ENCODE measurements at regions not wholly inside any gene's neighbourhood (a gene's known extent, or its start where the extent isn't known, plus 50 kb on each side); places are given as distances from the start of the nearest gene placed in this dataset.

- H3K27ac ChIP-seq, result no peak overlapping the region
- DNase-seq (ENCODE audit: low read depth, low spot score), result no peak
Measured at GRCh38 chr3:176513604-176514003, 683.7 kb downstream of the TBL1XR1 start.

GRCh38 chr3:176512037-176512436 is 685.2 kb downstream of the TBL1XR1 start:
- DNase-seq (ENCODE audit: low read depth, low spot score), result no peak
- no peak overlapping the region for H3K27ac ChIP-seq

DNA sequence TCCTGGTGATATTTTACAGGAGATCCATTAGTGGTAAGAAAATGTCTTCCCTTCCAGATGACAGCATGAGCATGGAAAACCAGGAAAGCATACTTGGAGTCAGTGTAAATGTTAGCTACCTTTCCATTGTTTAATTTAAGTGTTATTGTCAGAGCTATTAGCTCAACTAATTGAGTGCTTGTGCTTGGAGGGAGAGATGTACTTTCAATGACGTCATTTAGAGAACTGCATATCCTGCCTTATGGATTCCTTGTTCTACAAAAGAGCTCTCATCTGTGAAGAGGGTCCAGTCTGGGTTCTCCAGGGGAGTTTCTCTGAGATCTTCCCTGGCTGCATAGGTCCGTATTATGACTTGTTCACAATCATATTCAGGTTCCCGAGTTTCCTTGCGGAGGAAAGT is 687.2 kb downstream of the TBL1XR1 start:
- no peak for DNase-seq (ENCODE audit: low read depth, low spot score)
- no peak overlapping the region for H3K27ac ChIP-seq

DNA sequence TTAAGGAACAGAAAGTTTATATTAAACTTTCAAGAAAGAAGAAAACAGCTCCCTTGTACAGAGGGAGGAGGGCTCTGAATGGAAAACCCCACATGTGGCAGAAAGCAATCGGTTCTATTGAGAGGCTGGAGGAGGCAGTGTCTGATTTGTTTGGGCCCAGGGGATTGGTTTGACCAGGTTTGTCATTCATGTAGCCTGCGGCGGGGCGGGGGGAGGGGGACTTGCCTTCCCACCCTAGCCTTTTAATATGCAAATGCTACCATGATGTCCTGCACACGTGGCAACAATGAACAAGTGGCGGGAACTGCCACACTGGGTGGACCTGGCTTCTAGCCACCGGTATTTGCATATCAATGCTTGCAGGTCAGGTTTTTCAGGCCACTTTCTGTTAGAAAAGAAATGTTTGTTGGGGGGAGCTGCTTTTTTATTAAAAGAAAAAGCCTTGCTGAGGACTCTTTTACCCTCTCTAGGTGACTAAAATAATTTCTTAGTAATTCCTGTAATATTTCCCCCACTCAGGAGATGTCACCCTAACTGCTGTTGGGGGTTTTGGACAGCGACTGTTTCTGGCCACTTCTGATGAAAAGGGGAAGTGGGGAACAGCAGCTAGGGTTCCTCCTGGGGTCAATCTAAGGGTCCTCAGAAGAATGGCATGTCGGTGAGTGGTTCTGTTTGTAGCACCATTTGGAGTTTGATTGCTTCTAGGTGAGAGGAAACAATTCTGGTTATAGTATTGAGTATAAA is 691.2 kb downstream of the TBL1XR1 start:
- DNase-seq (ENCODE audit: low read depth, low spot score), result no peak

GRCh38 chr3:176491084-176491483 is 706.2 kb downstream of the TBL1XR1 start:
- H3K27ac ChIP-seq, result no peak overlapping the region
- no peak for DNase-seq (ENCODE audit: low read depth, low spot score)

More for the DNA sequence above, 691.2 kb downstream of the TBL1XR1 start:
- no peak overlapping the region for H3K27ac ChIP-seq

DNA sequence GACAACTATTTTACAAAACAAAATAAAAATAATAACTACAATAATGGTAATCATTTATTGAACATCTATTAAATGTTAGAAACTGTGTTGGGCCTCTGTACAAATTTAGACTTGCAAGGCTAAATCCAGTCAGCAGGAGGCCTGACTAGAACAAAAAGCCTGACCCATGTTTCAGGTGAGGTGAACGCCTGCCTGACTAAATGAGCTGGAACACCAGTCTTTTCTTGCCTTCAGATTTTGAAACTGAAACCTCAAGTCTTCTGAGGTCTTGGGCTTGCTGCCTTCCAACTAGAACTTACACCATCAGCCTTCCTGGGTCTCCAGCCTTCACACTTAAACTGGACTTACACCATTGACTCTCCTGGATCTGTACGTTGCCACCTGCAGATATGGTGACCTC is 706.9 kb downstream of the TBL1XR1 start:
- no peak for DNase-seq (ENCODE audit: low read depth, low spot score)
- H3K27ac ChIP-seq, result no peak overlapping the region

- H3K27ac ChIP-seq, result no peak overlapping the region
- no peak for DNase-seq (ENCODE audit: low read depth, low spot score)
Measured at GRCh38 chr3:176479248-176479647, 718.0 kb downstream of the TBL1XR1 start.

- no peak for DNase-seq (ENCODE audit: low read depth, low spot score)
- no peak overlapping the region for H3K27ac ChIP-seq
Measured at GRCh38 chr3:176469694-176470205, 727.5 kb downstream of the TBL1XR1 start.

GRCh38 chr3:176463610-176464009 is 733.7 kb downstream of the TBL1XR1 start:
- no peak for DNase-seq (ENCODE audit: low read depth, low spot score)
- H3K27ac ChIP-seq, result no peak overlapping the region

DNA sequence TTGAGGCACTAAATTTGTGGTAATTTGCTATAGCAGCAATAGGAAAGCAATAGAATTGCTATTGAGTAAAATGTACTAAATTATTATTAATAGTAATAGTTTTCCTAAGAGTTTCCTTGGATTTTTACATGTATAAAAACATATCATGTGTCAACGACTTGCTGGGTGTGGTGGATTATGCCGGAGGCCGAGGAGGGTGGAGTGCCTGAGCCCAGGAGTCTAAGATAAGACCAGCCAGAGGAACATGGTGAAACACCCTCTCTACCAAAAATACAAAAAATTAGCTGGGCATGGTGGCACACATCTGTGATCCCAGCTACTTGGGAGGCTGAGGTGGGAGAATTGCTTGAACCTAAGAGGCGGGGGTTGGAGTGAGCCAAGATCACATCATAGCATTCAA is 749.9 kb downstream of the TBL1XR1 start:
- no peak overlapping the region for H3K27ac ChIP-seq
- DNase-seq (ENCODE audit: low read depth, low spot score), result no peak

- no peak overlapping the region for H3K27ac ChIP-seq
- DNase-seq (ENCODE audit: low read depth, low spot score), result no peak
Measured at GRCh38 chr3:176442326-176442725, 755.0 kb downstream of the TBL1XR1 start.

- H3K27ac ChIP-seq, result no peak overlapping the region
- DNase-seq (ENCODE audit: low read depth, low spot score), result no peak
Measured at GRCh38 chr3:176439729-176440128, 757.6 kb downstream of the TBL1XR1 start.

GRCh38 chr3:176431991-176432390 is 765.3 kb downstream of the TBL1XR1 start:
- no peak for DNase-seq (ENCODE audit: low read depth, low spot score)
- H3K27ac ChIP-seq, result no peak overlapping the region

- DNase-seq (ENCODE audit: low read depth, low spot score), result no peak
- H3K27ac ChIP-seq, result no peak overlapping the region
Measured at GRCh38 chr3:176431038-176431418, 766.3 kb downstream of the TBL1XR1 start.

DNA sequence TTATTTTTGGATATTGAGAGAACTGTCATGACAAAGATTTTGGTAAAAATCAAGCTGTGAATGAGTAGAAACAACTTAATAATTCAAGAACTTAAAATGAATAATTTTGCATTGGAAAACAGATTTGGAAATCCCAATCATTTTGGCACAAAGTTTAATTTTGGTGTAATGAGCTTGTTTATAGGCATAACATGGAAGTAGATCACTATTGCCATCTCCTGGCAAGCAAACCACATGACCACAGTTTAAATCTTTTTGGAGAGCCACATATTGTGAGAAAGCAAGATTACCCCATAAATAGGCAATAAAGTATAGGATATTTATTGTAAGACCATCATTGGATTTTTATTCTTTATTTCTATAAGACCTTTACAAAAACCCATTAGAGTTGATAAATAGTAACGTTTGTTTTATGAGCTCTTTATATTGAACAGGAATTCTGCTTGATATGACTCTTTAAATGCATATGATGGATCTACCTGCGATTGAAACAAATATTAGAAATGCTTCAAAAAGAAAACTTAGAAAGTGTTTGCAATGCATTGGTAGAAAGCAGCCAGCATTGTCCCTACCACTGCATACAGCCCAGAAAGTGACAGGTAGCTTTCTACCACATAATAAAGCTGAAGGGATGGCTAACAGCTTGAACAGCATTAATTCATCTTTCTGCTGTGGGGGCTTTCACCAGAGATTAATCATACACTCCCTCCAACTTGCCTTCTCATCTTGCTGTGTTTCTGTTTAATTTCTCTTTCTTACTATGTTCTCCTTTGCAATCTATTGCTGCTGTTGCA is 766.8 kb downstream of the TBL1XR1 start:
- DNase-seq (ENCODE audit: low read depth, low spot score), result no peak
- no peak overlapping the region for H3K27ac ChIP-seq

DNA sequence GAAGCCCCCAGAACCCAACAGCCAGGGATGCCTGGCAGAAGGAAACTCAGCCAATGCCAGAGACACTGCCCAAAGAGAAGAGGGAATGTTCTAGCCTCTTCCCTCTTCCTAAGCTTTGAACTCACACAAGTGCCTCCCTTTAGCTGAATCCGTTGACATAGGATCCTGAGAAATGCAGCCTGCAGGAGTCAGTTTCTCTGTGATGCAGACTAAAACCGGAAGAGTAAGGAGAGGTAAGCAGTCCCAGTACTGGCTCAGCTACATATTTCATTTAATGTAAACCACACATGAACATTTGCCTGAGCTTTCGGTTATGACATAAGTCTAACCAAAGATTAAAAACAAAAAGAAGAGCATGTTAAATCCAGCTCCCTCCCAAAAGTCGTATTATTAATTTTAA is 768.7 kb downstream of the TBL1XR1 start:
- no peak for DNase-seq (ENCODE audit: low read depth, low spot score)
- no peak overlapping the region for H3K27ac ChIP-seq

GRCh38 chr3:176426371-176426770 is 770.9 kb downstream of the TBL1XR1 start:
- no peak overlapping the region for H3K27ac ChIP-seq
- no peak for DNase-seq (ENCODE audit: low read depth, low spot score)

GRCh38 chr3:176416870-176417269 is 780.4 kb downstream of the TBL1XR1 start:
- H3K27ac ChIP-seq, result no peak overlapping the region
- no peak for DNase-seq (ENCODE audit: low read depth, low spot score)

- DNase-seq (ENCODE audit: low read depth, low spot score), result no peak
Measured at GRCh38 chr3:176415661-176416295, 781.5 kb downstream of the TBL1XR1 start.

GRCh38 chr3:176412771-176413170 is 784.5 kb downstream of the TBL1XR1 start:
- no peak overlapping the region for H3K27ac ChIP-seq
- no peak for DNase-seq (ENCODE audit: low read depth, low spot score)

More at GRCh38 chr3:176415661-176416295, 781.5 kb downstream of the TBL1XR1 start:
- H3K27ac ChIP-seq, result no peak overlapping the region

DNA sequence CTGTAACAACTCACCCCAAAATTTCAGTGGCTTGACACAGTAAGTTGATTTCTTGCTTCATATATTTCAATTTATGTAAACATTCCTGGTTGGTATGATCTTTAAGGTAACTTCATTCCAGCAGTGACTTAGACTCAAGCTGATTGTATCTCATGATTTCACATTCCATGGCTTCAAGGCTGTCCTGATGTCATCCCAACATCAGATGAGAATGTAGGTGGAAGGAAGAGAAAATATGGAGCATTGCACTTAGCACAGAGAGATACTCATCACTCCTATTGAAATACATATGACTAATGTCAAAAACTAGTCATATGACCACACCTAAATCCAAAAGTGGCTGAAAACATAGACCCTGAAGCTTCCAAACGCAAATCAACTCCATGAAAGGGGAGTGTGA is 793.8 kb downstream of the TBL1XR1 start:
- DNase-seq (ENCODE audit: low read depth, low spot score), result no peak
- no peak overlapping the region for H3K27ac ChIP-seq
